HG03025 (cell line): ENCODE measurements at regions not wholly inside any gene's neighbourhood (a gene's known extent, or its start where the extent isn't known, plus 50 kb on each side); places are given as distances from the start of the nearest gene placed in this dataset.

Source experiments
- ATAC-seq: cut with Tn5 transposase; IDR thresholded peaks from one replicate; pipeline ENCODE4 v1.9.1; 2021; ENCODE audit warnings: mild to moderate bottlenecking, moderate library complexity; ENCODE audit not compliant: unreplicated experiment, low FRiP score

DNA sequence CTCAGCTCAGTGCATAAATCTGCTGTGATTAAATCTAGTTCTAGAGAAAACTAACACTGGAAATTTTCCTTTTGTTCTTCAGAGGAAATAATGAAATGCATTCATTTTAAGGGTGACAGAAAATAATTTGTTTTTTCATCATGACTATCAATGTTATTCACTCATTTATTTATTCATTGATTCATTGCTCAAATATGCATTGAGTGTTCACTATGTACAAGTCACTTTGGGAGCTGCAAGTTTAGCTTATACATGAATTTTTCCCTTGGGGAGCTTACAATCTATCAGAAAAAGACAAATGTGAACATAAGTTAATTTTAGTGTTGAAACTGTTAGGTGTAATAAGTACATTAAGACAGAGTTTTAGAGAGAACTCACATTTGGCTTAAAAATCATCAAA lies 897.8 kb downstream of the CENPC start:
- no peak for ATAC-seq

DNA sequence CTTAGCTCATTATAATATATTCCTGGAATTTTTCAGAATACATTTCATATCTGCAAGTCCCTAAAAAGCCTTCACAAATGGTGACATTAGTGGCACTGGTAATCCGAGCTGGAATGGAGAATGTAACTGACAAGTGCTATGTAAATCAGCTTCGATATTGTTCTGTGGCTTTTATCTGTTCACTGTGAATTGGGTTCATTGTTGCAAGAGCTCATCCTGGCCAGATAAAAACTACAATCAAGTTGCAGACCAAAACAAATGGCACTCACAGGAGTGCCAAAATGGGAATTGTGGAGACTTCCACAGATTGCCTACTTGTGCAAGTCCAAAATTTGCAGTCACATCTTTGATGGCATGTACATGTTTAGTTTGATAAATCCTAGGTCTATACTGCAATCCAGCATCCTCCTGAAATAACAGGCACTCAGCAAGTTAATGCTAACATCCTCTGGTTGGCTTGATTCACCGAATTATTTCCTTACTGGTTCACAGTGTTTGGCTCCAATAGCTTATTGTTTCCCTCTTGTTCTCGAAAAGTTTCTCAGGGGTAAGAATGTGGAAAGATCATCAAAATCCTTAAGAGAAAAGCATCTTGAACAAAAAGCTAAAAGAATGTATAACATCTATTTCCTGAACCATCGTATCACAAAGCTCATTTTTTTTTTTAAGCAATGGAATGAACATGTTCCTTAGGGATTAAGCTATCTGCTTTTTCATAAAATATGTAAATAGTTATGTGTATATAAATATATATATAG lies 904.9 kb downstream of the CENPC start:
- ATAC-seq, result no peak

DNA sequence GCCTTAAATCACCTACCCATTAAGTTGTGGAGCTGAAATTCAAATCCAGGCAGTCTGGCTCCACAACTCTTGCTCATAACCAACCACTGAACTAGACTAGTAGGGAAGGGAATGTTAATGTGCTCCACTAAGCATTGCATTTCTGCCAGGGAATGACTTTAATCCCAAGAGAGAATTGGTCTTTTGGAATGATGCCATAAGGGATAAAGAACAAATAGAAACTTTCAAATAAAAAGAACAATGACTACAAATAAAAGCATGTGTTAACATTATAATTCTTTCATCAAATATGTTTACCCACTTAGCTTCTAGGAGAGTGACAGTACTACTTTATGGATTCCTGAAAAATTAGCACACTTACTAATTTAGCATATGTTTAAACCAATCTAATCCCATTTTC lies 905.9 kb downstream of the CENPC start:
- ATAC-seq, result no peak

DNA sequence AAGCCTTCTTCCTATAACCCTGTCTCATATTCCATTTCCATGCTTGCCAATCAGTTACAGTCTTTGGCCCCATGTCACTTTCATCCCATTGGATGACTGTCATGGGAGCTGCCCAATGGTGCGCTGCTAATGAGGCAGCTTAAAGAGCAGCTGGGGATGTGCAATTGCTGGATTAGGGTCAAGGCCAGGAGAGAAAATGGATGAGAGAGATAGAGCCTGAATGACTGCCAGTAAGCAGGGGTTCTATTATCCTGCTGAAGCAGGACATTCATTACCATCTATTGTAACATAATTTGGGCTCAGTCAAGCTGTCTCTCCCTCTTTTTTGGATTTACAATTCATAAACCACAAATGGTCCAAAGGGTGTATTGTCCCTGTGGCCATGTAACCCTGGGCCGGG lies 909.0 kb downstream of the CENPC start:
- ATAC-seq, result no peak

DNA sequence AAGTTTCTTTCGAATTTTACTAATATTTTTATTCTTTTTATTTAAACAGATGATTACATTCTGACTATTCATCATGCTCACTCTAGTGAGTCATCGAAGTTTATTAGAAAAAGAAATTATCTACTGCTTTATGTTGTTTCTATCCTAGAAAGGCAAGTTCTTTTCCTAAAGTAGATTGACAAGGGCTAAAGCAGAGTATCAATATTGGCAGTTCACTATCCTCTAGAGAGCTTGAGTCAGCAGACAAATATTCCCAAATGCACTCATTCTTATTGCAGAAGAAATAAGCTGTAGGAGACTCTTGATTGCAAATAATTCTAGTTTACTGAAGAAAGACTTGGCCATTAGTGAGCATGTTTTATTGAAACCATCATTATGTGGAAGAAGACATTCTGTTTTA lies 911.8 kb downstream of the CENPC start:
- no peak for ATAC-seq

DNA sequence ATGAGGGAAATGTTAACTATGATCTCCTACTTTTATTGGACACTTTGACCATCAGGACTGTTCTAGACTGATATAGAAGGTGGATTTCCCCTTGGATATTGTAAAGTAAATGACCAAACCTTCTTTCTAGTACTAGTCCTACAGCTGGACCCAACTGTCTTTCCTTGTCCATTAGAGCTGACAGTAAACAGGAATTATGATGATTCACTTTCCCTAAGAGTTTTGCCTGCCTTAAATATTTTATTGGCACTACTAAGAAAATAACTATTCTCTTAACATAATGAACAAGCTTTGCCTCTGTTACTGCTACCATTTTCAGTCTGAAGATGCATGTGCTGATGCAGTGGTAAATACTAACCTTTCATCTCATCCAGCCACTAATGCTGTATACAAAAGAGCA lies 915.4 kb downstream of the CENPC start:
- no peak for ATAC-seq

DNA sequence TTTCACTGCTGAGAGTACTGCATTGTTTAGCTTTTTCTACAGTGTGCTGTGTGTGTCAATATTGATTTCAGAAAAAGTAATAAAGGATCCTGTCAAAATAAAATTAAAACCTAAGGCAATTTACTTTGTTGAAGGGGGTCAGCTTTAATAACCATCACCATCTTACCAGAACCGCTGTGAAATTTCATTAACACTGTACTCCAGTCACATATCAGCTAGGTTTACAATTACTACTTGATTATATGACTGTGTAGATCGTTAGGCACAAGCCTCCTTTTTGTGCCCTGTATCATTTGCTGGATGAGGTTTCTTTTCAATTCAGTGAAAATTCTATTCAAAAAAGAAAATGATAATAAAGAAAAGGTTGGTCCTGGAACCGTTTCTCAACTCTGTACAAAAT lies 917.2 kb downstream of the CENPC start:
- ATAC-seq, result no peak

DNA sequence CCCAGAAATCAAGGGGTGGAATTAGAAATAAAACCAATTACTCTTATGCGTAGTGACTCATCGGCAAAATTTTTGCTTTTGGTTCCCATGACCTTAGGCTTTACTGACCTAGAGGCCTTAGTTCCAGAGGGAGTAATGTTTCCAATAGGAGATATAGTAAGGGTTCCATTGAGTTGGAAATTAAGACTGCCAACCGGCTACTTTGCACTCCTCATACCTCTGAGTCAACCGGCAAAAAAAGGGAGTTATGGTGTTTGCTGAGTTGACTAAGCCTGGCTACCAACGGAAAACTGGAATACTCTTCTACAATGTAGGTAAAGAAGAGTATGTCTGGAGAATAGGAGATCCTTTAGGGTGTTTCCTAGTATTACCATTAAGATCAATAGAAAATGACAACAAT lies 919.8 kb downstream of the CENPC start:
- ATAC-seq, result no peak

DNA sequence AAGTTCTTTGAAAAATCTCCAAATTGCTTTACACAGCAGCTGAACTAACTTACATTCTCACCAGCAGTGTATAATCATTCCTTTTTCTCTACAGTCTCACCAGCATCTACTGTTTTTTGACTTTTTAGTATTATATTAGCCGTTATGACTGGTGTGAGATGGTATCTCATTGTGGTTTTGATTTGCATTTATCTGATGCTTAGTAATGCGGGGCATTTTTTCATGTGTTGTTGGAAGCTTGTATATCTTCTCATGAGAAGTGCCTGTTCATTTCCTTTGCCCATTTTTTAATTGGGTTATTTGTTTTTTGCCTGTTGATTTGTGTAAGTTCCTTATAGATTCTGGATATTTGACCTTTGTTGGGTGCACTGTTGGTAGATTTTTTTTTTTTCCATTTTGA lies 931.7 kb downstream of the CENPC start:
- ATAC-seq, result no peak

DNA sequence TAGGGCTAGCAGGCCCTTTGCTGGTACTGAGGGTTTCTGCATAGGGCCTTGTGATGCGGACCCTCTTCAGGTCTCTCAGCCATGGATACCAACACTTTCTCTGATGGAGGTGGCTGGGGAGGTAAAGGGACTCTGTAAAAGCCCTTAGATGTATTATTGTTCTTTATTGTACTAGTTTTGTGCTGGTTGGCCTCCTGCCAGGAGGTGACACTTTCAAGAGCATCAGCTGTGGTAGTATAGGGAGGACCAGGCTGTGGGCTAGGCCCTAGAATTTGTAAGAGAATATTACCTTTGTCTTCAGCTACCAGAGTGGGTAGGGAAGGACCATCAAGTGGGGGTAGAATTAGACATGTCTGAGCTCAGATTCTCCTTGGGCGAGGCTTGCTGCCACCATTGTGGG lies 936.3 kb downstream of the CENPC start:
- ATAC-seq, result no peak

DNA sequence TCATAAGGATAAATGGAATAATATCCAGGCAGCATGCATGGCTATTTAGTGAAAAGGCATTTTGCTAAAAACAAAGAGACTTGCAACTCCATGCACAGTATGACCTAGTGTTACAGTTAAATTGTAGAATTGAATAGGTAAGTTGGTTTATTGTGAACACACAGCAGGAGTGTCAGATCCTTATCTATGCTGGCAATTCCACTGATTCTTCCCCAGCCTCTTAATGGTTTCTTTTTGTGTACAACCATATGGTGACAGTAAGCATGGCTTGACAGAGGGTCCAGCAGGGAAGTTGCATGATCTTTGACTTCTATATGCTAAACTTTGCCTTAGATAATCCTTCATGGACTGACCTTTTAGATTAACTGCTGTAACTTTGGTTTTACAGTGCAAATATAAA lies 936.6 kb upstream of the EPHA5 start:
- ATAC-seq, result no peak

DNA sequence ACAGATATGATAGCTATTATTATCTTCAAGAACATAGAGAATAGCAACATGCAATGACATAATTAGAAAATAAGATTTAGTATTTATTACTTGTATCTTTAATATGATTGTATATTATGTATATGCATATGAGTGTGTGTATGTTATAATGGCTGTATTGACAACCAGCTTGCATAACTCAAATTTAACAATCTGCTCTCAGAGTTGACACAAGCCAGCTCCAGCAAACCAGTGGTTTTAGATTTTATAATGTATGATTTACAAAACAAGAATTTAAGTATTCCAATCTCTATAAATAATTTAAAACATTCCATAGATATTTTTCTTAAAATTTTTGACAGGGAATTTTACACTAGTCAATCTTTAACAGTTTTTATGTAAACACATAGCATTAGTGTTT lies 935.9 kb upstream of the EPHA5 start:
- no peak for ATAC-seq

DNA sequence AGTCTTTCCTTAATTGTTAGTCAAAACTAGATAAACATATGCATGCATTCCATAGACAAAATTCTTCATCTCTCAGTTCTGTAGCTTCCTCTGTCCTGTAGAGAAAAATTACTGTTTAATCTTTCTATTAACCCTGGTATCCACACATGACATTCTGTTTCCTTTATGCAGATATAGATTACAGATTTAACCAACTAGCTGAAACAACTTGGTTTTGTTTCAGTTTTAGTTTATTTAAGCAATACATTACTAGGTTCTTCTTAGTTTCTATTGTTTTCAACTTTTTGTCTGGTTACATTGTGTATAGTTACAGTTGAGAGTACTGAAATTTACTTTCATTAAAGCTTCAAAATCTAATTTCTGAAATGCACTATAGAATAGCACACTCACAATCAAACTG lies 933.9 kb upstream of the EPHA5 start:
- ATAC-seq, result no peak

DNA sequence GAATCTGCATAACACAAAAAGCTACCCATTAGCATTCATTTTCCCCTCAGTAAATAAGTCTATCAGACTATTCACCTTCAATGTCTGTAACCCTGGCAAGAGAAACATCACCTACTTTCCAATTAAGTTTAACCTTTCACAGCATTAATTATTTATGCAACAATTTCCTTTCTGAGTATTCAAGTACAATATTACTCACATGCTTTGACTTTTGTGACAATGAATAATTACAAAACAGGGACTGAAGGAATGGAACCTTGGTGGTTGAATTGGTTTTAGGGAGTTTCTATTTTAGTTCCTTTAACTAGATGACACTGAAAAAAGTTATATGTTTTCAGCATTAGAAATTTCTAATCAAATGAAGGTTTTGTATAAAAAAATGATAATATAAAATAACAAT lies 932.3 kb upstream of the EPHA5 start:
- no peak for ATAC-seq

DNA sequence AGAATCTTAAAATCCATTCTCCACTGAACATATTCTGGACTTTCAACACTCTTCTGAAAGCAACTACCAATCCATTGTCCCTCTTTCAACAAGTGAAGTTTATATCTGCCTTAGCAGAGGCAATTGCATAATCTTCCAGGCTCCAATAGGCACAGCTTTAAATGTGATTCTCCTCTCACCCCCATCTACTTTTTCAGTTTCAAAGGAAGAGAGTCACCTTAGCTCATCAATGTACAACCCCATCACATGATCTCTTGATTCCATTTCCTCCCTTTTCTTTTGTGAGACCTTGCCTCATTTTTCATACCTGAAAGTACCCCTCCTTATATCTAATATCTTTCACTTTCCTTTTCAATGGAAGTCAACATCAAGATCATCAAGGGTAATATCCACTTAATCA lies 921.7 kb upstream of the EPHA5 start:
- no peak for ATAC-seq

DNA sequence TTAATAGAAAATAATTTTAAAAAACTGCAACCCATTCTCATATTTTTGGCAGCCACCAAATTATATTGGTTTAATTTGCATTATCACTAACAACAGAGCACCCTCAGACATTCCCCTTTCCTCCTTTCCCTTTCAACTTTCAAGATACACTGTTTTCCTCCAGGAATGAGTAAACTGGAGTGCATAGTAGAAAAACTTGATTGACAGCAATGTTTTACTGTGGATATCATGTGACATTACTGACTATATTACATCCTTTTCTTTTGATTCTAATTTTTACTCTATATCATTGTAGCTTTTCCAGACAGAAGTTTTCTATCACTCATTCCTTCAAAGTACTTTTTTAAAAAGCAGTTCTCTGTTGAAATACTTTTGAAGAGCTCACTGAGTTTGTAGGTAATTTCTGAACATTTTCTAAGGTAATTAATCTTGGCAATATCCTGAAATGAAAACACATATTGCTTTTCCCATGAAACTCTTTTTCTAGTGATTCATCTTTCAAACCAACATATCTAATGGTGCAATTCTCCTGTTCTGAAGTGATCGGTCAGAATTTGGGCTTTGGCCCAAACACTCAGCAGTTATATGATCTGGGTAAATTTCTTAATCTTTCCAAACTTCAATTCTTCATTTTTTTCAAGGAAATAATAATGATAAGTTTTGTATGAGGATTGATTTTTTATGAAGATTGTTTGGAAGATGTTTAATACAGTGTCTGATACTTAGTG lies 920.4 kb upstream of the EPHA5 start:
- no peak for ATAC-seq

DNA sequence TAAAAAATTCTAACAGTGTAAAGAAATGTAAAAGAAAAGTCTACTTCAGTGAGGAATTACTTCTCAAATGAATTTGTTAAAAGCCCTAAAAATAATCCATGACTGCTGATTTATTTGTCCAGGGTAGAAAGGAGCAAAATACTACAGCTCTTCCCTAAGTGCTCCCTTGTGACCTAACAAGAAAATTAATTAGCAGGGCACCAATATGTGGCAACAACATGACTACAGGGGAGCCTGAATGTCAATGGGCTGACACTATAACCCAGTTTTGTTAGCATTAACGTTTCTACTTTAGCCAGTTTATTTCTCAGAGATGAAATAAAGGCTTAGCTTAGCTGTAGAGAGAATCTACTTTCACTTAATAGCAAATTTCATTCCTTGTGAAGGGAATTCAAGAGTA lies 918.9 kb upstream of the EPHA5 start:
- ATAC-seq, result no peak

DNA sequence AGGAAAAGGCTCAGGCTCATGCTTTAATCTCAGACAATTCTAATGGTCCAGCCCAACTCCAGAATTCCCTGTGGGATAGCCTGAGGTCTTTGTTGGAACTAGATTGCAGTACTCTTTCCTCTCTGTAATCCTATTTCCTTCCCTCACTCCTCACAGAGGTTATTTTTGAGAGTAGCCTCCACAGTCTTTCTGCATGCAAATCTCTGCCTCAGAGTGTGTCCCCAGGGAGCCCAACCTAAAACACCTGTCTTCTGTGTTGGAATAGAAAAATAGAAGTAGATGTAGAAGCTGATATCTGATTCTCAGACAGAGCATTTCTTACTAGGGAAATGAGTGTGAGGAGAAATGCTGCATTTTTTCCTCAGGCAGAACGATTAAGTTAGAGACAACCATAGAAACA lies 915.5 kb upstream of the EPHA5 start:
- ATAC-seq, result no peak

DNA sequence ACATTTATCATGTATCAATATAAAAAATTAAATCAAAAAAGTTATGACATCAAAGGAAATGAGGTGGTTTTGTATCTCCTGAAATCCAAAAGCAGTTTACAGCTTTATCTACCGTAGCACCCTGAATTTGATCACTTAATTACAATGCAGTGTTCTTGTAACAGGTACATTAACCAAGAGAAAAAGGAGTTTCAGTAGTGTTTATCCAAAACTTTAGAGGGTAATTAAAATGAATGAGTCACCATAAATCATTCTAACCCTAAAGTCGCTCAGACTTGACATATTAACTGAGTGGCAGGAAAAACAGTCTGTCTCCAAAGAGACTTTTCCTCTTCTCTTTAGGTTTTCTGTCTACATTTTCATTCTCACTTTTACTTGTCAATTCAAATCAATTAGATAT lies 907.6 kb upstream of the EPHA5 start:
- no peak for ATAC-seq

DNA sequence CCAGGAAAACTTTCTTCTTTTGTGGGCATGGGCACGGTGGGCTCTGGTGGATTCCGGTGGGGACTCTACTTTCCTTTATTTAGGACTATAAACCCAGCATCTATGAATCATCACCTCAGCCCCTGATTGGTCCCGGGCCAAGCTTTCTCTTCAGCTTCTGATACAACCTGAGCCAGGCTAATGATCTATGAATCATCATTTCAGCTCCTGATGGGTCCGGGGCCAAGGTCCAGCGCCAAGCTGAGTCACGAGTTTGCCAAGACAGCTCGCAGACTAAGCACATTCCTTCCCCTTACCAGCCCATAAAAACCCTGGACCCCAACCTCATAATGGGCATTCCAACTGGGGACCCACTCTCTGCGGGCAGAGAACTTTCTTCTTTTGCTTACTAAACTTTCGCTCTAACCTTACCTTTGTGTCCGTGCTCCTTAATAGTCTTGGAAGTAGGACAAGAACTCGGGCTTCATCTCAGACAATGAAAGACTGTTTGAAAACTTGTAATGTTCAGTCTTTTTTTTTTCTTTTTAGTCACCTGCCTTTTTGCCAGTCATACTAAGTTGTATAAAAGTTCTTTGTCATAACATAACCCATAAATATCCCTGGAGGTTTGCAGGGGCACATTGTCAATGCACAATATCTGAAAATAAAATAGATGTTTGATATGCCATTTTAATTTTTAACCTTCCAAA lies 904.9 kb upstream of the EPHA5 start:
- no peak for ATAC-seq

DNA sequence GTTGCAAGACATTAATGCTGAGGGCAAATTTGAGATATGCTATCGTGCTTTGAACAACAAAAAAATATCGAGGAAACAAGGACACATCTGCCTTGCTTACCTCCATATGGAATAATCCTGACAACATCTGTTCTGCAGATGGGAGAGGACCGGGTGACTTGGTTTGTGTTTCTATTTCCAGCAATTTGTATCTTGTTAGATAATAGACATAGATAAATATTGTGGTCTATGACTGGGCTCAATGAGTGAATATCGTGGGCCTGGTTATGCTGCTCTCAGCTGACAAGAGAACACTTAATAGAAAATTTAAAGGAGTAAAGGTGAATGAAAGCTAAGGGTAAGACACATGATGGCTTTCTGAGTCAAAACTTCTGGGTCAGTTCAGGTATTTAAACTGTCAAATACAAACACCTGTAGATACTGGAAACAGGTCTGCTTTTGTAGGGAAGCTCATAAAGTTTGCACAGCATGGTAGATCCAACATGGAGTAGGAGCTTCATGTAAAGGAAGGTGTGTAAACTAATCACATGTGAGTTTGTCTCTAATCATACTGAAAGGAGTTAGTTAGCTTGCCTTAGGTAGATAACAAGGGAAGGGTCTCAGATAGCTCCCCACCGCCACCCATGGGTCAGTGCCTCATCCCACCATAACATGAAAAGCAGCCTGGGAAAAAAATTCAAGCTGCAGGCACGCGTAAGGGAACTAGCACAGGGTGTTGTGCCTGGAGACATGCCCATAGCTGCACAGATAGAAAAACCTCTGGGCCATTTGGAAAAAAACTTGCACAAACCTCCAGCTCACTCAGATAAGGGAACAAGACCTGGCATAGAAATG lies 904.1 kb upstream of the EPHA5 start:
- no peak for ATAC-seq
